RWPE1 (cell line): ENCODE measurements at regions not wholly inside any gene's neighbourhood (a gene's known extent, or its start where the extent isn't known, plus 50 kb on each side); places are given as distances from the start of the nearest gene placed in this dataset.

Experiments used
- CTCF ChIA-PET: fragments of 350-600 bp; sonication (Branson Sonifier 250); formaldehyde crosslinking; extraction: SDS; loops from one replicate; lab custom pipeline; 2021; lab: Yijun Ruan, JAX
- POLR2A ChIA-PET: fragments of 400-600 bp; formaldehyde crosslinking; extraction: SDS; loops from one replicate; lab custom pipeline; 2020; ENCODE audit warnings: antibody characterized with exemption; ENCODE audit not compliant: low non-redundant PET; lab: Yijun Ruan, JAX
- DNase-seq: peaks from one replicate; pipeline ENCODE4 v3.0.0; 2012; ENCODE audit warnings: low spot score
- H3K27ac ChIP-seq: fragments of 450-650 bp; 2 replicates; pipeline ENCODE4 v1.5.1; 2017
- CTCF ChIP-seq: fragments of 450-650 bp; conservative IDR thresholded peaks from 2 replicates; pipeline ENCODE4 v1.5.1; 2017; ENCODE audit warnings: low read depth, mild to moderate bottlenecking

DNA sequence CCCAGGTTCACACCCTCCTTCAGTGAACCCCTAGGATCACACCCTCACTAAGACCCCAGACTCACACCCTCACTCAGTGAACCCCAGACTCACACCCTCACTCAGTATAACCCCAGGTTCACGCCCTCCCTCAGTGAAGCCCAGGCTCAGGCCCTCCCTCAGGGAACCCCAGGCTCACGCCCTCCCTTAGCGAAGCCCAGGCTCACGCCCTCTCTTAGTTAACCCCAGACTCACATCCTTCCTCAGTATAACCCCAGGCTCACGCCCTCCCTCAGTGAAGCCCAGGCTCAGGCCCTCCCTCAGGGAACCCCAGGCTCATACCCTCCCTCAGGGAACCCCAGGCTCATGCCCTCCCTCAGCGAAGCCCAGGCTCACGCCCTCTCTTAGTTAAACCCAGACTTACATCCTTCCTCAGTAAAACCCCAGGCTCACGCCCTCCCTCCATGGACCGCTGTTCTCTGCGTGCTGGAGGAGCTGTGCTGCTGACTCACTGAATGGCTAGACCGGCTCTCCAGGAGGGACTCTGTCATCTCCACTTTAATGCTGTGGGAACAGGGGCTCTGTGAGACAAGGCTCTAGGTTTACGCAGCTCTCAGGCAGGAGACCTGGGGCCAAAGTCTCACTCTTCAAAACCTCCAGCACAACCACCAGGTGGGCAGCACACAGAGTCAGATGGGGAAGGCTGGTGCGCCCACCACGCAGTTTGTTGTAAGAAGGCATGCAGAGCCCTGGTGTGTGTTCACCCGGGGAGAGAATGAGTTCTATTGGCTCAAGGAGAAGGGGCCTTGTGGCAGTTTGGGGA is 506.9 kb upstream of the MYT1L start:
- ChIA-PET CTCF (interaction anchor here (0.6 kb wide), 1 partner anchor 58 kb away, joined by 3 read pairs; no protein-coding TSS in a partner anchor), POLR2A (no interaction called here)
- no peak overlapping the region for H3K27ac ChIP-seq
- TF ChIP-seq CTCF = no peak
- DNase-seq = no peak

GRCh38 chr2:2836343-2837070 is 505.4 kb upstream of the MYT1L start:
- DNase-seq = no peak
- no peak overlapping the region for H3K27ac ChIP-seq
- POLR2A ChIA-PET = interaction anchor here (0.7 kb wide), 1 partner anchor 67 kb away, joined by 6 read pairs; no protein-coding TSS in a partner anchor
- no peak for TF ChIP-seq CTCF
- CTCF ChIA-PET = no interaction called here

- no peak overlapping the region for H3K27ac ChIP-seq
- ChIA-PET POLR2A (no interaction called here), CTCF (interaction anchor here (0.6 kb wide), 1 partner anchor 310 kb away, joined by 5 read pairs; no protein-coding TSS in a partner anchor)
- DNase-seq = no peak
- TF ChIP-seq CTCF = no peak
These were observed 503.6 kb upstream of the MYT1L start for GRCh38 chr2:2834516-2835254.

- no peak for DNase-seq
These were observed 503.0 kb upstream of the MYT1L start for GRCh38 chr2:2834105-2834504.

DNA sequence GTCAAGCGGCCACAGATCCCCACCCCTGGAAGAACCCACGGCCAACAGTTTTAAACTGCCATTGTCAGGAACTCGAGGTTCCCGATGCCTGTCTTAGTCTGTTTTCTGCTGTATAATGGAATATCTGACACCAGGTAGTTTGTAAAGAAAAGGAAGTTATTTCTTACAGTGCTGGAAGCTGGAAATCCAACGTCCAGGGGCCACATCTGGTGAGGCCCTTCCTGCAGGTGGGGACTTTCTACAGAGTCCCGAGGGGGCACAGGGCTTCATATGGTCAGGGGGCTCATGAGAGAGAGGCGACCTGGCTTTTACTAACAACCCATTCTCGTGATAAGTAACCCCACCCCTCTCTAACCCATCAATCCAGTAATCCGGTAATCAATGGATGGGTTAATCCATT is 501.6 kb upstream of the MYT1L start:
- TF ChIP-seq CTCF = no peak
- no peak for DNase-seq
- ChIA-PET CTCF (no interaction called here), POLR2A (no interaction called here)
- H3K27ac ChIP-seq = no peak overlapping the region

More at GRCh38 chr2:2834105-2834504, 503.0 kb upstream of the MYT1L start:
- no peak overlapping the region for H3K27ac ChIP-seq
- ChIA-PET POLR2A (no interaction called here), CTCF (interaction anchor here (0.6 kb wide), 1 partner anchor 311 kb away, joined by 5 read pairs; no protein-coding TSS in a partner anchor)
- TF ChIP-seq CTCF = no peak

DNA sequence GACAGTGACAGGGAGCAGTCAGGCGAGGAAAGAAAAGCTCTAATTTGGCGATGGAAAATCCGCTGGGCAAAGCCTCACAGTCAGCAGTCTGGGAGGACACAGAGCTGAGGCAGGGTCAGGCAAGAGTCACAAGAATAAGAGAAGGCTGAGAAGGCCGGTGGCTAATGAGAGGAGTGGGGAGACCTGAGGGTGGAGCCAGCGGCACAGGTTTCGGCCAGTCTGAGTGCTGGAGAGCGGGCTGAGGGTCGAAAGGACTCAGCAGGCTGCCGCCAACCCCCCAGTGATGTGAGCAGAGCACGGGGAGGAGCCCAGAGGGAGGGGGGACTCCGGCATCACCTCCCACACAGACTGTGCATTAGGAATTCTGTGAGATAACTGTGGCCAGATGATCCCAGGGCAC is 500.6 kb upstream of the MYT1L start:
- POLR2A ChIA-PET = no interaction called here
- no peak for DNase-seq
- TF ChIP-seq CTCF = no peak
- no peak overlapping the region for H3K27ac ChIP-seq
- CTCF ChIA-PET = no interaction called here
